ENCODE measurements at regions not wholly inside any gene's neighbourhood (a gene's known extent, or its start where the extent isn't known, plus 50 kb on each side); places are given as distances from the start of the nearest gene placed in this dataset.
"Not testable (repeated sequence)": the region's sequence is repeated elsewhere in the genome, so short reads cannot be mapped to it uniquely, and the experiment has no call there.

DNA sequence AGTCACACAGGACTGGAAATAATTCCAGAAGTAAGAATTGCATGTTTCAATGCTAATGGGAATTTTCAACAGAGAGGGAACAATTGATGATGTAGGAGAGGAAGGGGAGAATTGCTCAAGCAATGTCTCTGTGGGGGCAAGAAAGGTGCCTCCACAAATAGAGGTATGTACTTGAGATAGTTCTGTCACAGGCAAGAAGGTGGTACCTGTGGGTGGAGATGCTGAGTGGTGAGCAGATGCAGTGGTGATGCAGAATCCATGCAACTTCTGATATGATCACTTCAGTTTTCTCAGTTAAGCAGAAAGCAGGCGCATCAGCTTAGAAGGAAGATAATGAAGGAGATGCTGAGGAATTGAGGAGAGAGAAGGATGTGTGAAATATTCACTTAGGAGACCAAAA lies 55.1 kb upstream of the SEC24B start:
- no peak overlapping the region for H3K4me3 Mint-ChIP-seq
- no peaks in the 10 kb centered on the region for H3K36me3 Mint-ChIP-seq (ENCODE audit: low read depth)
- H3K27ac Mint-ChIP-seq, result no peak overlapping the region
- H3K27me3 Mint-ChIP-seq (ENCODE audit: low read depth), result peaks cover 19% of the 10 kb centered on the region
- no peaks in the 10 kb centered on the region for H3K9me3 Mint-ChIP-seq
- no peak for DNase-seq (ENCODE audit: low spot score)
- H3K4me1 Mint-ChIP-seq (ENCODE audit: low read depth), result no peaks in the 10 kb centered on the region

DNA sequence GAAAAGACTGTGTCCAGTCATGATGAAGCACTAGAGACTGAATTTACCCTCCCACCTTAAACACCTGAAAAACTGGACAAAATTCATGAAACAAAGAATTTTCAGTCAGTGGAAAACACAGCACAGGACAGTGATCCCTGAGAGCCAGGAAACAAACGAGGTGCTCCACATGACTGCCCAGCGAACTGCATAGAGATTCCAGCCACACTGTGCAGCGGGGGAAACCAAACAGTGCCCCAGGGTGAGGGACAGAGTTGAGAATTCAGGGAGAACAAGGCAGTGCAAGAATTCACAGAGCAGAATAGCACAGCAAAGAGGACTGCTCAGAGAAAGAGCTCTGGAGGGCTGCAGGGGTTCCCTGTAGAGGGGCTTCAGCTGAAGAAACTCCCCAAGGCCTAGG lies 55.5 kb upstream of the SEC24B start:
- Mint-ChIP-seq H3K4me3 (no peak overlapping the region), H3K27ac (no peak overlapping the region), H3K9me3 (no peaks in the 10 kb centered on the region), H3K27me3 (ENCODE audit: low read depth) (peaks cover 24% of the 10 kb centered on the region), H3K36me3 (ENCODE audit: low read depth) (no peaks in the 10 kb centered on the region), H3K4me1 (ENCODE audit: low read depth) (no peaks in the 10 kb centered on the region)
- DNase-seq (ENCODE audit: low spot score), result no peak

DNA sequence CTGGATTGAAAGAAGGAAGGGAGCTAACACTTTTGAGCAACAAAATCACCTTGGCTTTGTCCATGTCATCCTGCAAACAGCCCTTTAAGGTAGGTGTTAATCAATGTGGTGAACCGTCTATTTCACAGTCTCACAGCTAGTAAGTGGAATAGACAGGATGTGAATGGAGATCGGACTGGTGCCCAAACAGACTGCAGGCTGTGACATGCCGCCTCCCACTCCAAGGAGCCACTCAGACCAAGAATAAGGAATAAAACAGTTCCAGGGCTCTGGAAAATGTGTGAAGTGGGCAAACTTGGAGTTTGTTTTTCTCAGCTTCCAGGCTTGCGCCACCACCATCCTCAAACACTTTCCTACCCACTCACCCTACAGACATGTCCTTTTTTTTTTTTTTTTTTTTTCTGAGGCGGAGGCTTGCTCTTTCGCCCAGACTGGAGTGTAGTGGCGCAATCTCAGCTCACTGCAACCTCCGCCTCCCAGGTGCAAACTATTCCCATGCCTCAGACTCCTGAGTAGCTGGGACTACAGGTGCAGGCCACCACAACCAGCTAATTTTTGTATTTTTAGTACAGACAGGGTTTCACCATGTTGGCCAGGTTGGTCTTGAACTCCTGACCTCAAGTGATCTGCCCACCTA lies 57.7 kb upstream of the SEC24B start:
- peaks cover 36% of the 10 kb centered on the region for H3K27me3 Mint-ChIP-seq (ENCODE audit: low read depth)

DNA sequence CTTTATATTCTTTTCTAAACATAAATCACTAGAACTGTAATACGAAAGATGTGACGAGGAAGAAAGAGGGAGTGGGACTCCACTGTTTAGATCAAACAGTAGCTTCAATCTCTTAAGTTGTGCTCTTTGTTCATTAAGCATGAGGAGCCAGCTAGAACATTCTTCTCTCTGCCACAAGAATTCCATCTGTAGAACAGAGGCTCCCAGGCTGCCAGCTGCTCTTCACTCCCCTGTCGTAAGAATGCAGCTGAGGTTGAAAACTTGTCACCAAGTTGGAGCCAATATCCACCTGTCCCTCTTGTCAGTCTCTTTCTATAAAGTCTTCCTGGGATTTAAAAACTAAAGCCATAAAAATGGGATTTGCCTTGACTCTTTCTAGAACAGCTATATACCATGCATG lies 65.0 kb upstream of the SEC24B start:
- Mint-ChIP-seq H3K27me3 (ENCODE audit: low read depth) (peaks cover 65% of the 10 kb centered on the region), H3K36me3 (ENCODE audit: low read depth) (no peaks in the 10 kb centered on the region), H3K27ac (no peak overlapping the region), H3K4me3 (no peak overlapping the region), H3K9me3 (peaks cover 5% of the 10 kb centered on the region), H3K4me1 (ENCODE audit: low read depth) (no peaks in the 10 kb centered on the region)
- DNase-seq (ENCODE audit: low spot score), result no peak

More for the DNA sequence above, 57.7 kb upstream of the SEC24B start:
- no peaks in the 10 kb centered on the region for H3K9me3 Mint-ChIP-seq
- no peak overlapping the region for H3K4me3 Mint-ChIP-seq
- H3K36me3 Mint-ChIP-seq (ENCODE audit: low read depth), result no peaks in the 10 kb centered on the region
- no peak overlapping the region for H3K27ac Mint-ChIP-seq
- DNase-seq (ENCODE audit: low spot score), result no peak
- no peaks in the 10 kb centered on the region for H3K4me1 Mint-ChIP-seq (ENCODE audit: low read depth)

DNA sequence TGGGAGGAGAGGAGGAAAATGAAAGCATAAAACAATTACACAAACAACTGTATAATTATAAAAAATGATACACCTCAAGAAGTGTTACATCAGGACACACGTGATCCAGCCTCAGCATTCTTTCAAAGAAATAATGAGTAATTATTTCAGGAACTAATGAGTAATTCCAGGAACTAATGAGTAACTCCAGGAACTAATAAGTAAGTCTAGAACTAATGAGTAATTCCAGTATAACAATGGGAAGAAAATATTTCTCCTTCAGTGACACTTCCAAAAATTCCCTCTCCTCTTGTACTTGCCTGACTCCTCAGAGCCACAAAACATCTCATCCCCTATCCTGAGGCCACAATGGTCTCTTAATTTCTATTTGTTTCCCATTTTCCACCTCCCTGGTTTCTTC lies 63.5 kb upstream of the COL25A1 start:
- Mint-ChIP-seq H3K9me3 (peaks cover 5% of the 10 kb centered on the region), H3K27ac (no peak overlapping the region), H3K4me1 (ENCODE audit: low read depth) (peaks cover 6% of the 10 kb centered on the region), H3K4me3 (no peak overlapping the region), H3K27me3 (ENCODE audit: low read depth) (peaks cover 56% of the 10 kb centered on the region), H3K36me3 (ENCODE audit: low read depth) (peaks cover 1% of the 10 kb centered on the region)
- no peak for DNase-seq (ENCODE audit: low spot score)

DNA sequence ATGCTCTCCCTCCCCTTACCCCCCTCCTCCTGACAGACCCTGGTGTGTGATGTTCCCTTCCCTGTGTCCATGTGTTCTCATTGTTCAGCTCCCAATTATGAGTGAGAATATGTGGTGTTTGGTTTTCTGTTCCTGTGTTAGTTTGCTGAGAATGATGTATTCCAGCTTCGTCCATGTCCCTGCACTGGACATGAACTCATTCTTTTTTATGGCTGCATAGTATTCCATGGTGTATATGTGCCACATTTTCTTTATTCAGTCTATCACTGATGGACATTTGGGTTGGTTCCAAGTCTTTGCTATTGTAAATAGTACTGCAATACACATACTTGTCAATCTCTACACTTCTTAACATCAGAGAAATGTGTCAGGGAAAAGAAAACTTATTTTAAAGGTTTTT lies 62.8 kb upstream of the COL25A1 start:
- peaks cover 10% of the 10 kb centered on the region for H3K4me1 Mint-ChIP-seq (ENCODE audit: low read depth)
- H3K36me3 Mint-ChIP-seq (ENCODE audit: low read depth); H3K9me3 Mint-ChIP-seq; H3K4me3 Mint-ChIP-seq; DNase-seq (ENCODE audit: low spot score); H3K27ac Mint-ChIP-seq: not testable (repeated sequence)
- H3K27me3 Mint-ChIP-seq (ENCODE audit: low read depth), result peaks cover 58% of the 10 kb centered on the region

DNA sequence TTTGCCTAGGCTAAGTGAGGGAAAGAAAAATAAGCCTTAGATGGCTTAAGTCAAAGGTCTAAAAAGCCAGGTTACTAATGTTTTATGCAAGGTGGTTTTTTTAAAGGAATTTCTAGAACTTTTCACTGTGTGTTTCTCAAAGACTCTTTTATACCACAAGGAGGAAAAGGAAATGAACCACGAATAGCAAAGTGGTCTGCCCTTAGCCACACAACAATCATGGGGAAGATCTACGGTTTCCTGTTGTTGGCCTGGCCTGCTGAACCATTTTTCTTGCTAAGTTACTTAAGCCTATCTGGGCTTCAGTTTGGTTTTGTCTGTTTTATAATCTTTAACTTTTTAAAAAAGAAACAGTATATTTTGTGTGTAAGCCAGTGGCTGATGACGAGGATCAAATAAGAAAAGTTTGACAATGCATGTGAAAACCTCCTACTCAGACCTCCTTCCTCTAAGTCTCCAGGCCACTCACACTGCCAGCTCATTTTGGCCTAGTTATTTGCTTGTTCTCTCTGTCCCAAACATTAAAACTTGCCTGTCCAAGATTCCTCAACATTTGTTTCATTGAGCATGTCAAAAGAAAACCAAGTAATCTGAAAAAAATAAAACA lies 56.7 kb upstream of the COL25A1 start:
- H3K36me3 Mint-ChIP-seq (ENCODE audit: low read depth), result peaks cover 9% of the 10 kb centered on the region
- peak overlapping the region; percentile 90 for H3K27ac Mint-ChIP-seq
- H3K27me3 Mint-ChIP-seq (ENCODE audit: low read depth), result peaks cover 54% of the 10 kb centered on the region
- peak overlapping the region; percentile 75 for H3K4me3 Mint-ChIP-seq
- peaks cover 44% of the 10 kb centered on the region for H3K4me1 Mint-ChIP-seq (ENCODE audit: low read depth)
- peak; percentile 62 for DNase-seq (ENCODE audit: low spot score)
- H3K9me3 Mint-ChIP-seq, result no peaks in the 10 kb centered on the region

DNA sequence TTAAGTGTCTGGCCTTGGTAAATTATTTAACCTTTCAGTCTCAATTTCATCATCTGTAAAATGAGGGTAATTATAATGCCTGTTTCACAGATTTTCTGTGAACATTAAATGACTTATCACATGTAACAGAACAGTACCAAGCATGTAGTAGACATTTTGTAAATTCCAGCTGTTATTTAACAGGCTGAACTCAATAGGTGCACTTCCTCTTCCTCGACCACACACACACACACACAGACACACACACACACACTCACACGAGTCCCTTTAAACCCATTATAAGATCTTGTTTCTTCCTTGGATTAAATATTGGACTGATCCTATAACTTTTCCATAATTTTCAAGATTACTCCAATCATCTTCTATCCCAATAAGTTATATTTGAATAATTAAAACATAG lies 53.4 kb upstream of the COL25A1 start:
- H3K27me3 Mint-ChIP-seq (ENCODE audit: low read depth), result peaks cover 55% of the 10 kb centered on the region

DNA sequence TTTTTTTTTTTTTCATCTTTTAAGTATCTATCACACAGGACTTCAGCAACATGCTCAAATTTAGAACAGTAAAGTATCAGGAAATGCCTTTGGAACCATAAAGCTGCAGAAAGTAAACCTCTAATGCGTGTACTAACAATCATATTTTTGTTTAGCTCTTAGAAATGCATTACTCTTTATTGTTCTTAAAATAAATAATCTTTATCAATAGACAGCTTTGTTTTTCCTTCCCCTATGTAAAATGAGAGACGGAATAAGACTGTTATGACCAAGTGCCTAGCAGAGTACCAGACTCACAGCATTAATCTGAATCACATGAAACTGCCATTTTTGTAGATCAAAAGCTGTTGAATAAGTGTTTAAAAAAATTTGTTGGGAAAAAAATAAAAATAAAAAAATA lies 50.5 kb upstream of the COL25A1 start:
- peaks cover 14% of the 10 kb centered on the region for H3K4me1 Mint-ChIP-seq (ENCODE audit: low read depth)
- no peak overlapping the region for H3K4me3 Mint-ChIP-seq
- H3K36me3 Mint-ChIP-seq (ENCODE audit: low read depth), result no peaks in the 10 kb centered on the region
- H3K9me3 Mint-ChIP-seq, result no peaks in the 10 kb centered on the region
- peaks cover 70% of the 10 kb centered on the region for H3K27me3 Mint-ChIP-seq (ENCODE audit: low read depth)
- no peak overlapping the region for H3K27ac Mint-ChIP-seq
- DNase-seq (ENCODE audit: low spot score), result no peak

More for the DNA sequence above, 53.4 kb upstream of the COL25A1 start:
- Mint-ChIP-seq H3K4me1 (ENCODE audit: low read depth) (peaks cover 37% of the 10 kb centered on the region), H3K9me3 (no peaks in the 10 kb centered on the region), H3K27ac (no peak overlapping the region), H3K4me3 (no peak overlapping the region), H3K36me3 (ENCODE audit: low read depth) (peaks cover 7% of the 10 kb centered on the region)
- no peak for DNase-seq (ENCODE audit: low spot score)
